Upper lobe of left lung (tissue), 4 donors: ENCODE measurements at regions not wholly inside any gene's neighbourhood (a gene's known extent, or its start where the extent isn't known, plus 50 kb on each side); places are given as distances from the start of the nearest gene placed in this dataset.

ENCODE experiments used
- CTCF ChIP-seq, 6 experiments: fragments of 450-650 bp in 4 of 6; fragments of 200-600 bp in 2 of 6; sonication (generic) in 2 of 6; IDR thresholded peaks; one replicate each; pipeline ENCODE4 v1.5.1; 2016 to 2019; ENCODE audit warnings: antibody characterized with exemption in 6 of 6
- POLR2A ChIP-seq, 4 donors: fragments of 450-650 bp; IDR thresholded peaks; one replicate each; pipeline ENCODE4 v1.5.1; 2016 to 2017; ENCODE audit warnings: antibody characterized with exemption in 4 of 4, mild to moderate bottlenecking in 2 of 4
- POLR2AphosphoS5 ChIP-seq, 2 donors: sonication (generic); formaldehyde crosslinking; IDR thresholded peaks; one replicate each; pipeline ENCODE4 v1.5.1; 2017; ENCODE audit warnings: antibody characterized with exemption in 2 of 2

- TF ChIP-seq CTCF (IDR thresholded peaks at IDR 0.05) (no peak), POLR2A (IDR thresholded peaks at IDR 0.05) (no peak), POLR2AphosphoS5 (IDR thresholded peaks at IDR 0.05) (no peak)
Measured at GRCh38 chr20:60789399-60789798, 462.7 kb upstream of the CDH4 start.
